Endodermal cell (in vitro differentiated cells): ENCODE measurements at regions not wholly inside any gene's neighbourhood (a gene's known extent, or its start where the extent isn't known, plus 50 kb on each side); places are given as distances from the start of the nearest gene placed in this dataset.
A peak's percentile ranks its signal among the peaks of the same experiment; 100 is the strongest.

Experiments
- DNase-seq: peaks from one replicate; pipeline ENCODE4 v3.0.0-alpha.2; 2017
- H3K27ac ChIP-seq: 2 replicates; pipeline ENCODE4 v1.5.1; 2013; ENCODE audit warnings: mild to moderate bottlenecking, low read depth, low read length, moderate library complexity
- H3K27me3 ChIP-seq: 2 replicates; pipeline ENCODE4 v1.6.1; 2013; ENCODE audit warnings: mild to moderate bottlenecking, low read length, moderate library complexity; ENCODE audit not compliant: insufficient read depth, control insufficient read depth, poor library complexity, severe bottlenecking
- H3K36me3 ChIP-seq: 2 replicates; pipeline ENCODE4 v1.7.0; 2013; ENCODE audit warnings: mild to moderate bottlenecking, low read length, moderate library complexity; ENCODE audit not compliant: control insufficient read depth, insufficient read depth
- H3K4me1 ChIP-seq: one replicate; pipeline ENCODE4 v1.7.0; 2013; ENCODE audit warnings: low read length; ENCODE audit not compliant: control insufficient read depth, insufficient read depth
- H3K4me3 ChIP-seq: 2 replicates; pipeline ENCODE4 v1.5.1; 2013; ENCODE audit warnings: mild to moderate bottlenecking, low read length, moderate library complexity
- H3K9ac ChIP-seq: 2 replicates; pipeline ENCODE4 v1.6.1; 2013; ENCODE audit warnings: mild to moderate bottlenecking, low read length, moderate library complexity; ENCODE audit not compliant: poor library complexity, severe bottlenecking; ENCODE audit errors: extremely low read depth
- H3K9me3 ChIP-seq: 2 replicates; pipeline ENCODE4 v1.6.1; 2013; ENCODE audit warnings: mild to moderate bottlenecking, low read length, moderate library complexity; ENCODE audit not compliant: control insufficient read depth
- H3K27ac Mint-ChIP-seq: 2 replicates; pipeline ENCODE4 v1.8.0; 2020; ENCODE audit warnings: mixed read lengths
- H3K27me3 Mint-ChIP-seq: 2 replicates; pipeline ENCODE4 v1.8.0; 2021; ENCODE audit warnings: mild to moderate bottlenecking, mixed read lengths; ENCODE audit not compliant: insufficient read depth
- H3K36me3 Mint-ChIP-seq: 2 replicates; pipeline ENCODE4 v1.8.0; 2020; ENCODE audit warnings: low read depth, mixed read lengths
- H3K4me1 Mint-ChIP-seq: 2 replicates; pipeline ENCODE4 v1.8.0; 2020; ENCODE audit warnings: mixed read lengths
- H3K4me3 Mint-ChIP-seq: 2 replicates; pipeline ENCODE4 v1.8.0; 2020; ENCODE audit warnings: mild to moderate bottlenecking, moderate library complexity, mixed read lengths
- H3K9me3 Mint-ChIP-seq: 2 replicates; pipeline ENCODE4 v1.8.0; 2020; ENCODE audit warnings: mild to moderate bottlenecking, mixed read lengths
- WGBS, 2 experiments: methylation state at CpG; one replicate each; pipeline versions ENCODE4 v1.1.5 to v1.1.7; 2013; ENCODE audit warnings: missing lambda C conversion rate in 2 of 2, mixed read lengths in 1 of 2; ENCODE audit not compliant: insufficient coverage in 1 of 2, insufficient read length in 1 of 2; 5-methylcytosine and 5-hydroxymethylcytosine counted together
- TF ChIP-seq, protein P1 (sequence below): fragments of 200-600 bp; sonication (generic); conservative IDR thresholded peaks from 2 replicates; pipeline ENCODE4 v1.5.0; 2021; ENCODE audit warnings: antibody characterized with exemption, mild to moderate bottlenecking

GRCh38 chr3:27976933-27977332 is 254.8 kb upstream of the EOMES start:
- Mint-ChIP-seq H3K36me3 (no peaks in the 10 kb centered on the region), H3K9me3 (no peaks in the 10 kb centered on the region), H3K27me3 (no peaks in the 10 kb centered on the region), H3K4me1 (peaks cover 5% of the 10 kb centered on the region), H3K4me3 (no peak overlapping the region), H3K27ac (no peak overlapping the region)
- no peak overlapping the region for H3K4me3 ChIP-seq
- no peak overlapping the region for H3K9ac ChIP-seq
- H3K36me3 ChIP-seq, result no peaks in the 10 kb centered on the region
- no peaks in the 10 kb centered on the region for H3K27me3 ChIP-seq
- TF ChIP-seq, protein P1, sequence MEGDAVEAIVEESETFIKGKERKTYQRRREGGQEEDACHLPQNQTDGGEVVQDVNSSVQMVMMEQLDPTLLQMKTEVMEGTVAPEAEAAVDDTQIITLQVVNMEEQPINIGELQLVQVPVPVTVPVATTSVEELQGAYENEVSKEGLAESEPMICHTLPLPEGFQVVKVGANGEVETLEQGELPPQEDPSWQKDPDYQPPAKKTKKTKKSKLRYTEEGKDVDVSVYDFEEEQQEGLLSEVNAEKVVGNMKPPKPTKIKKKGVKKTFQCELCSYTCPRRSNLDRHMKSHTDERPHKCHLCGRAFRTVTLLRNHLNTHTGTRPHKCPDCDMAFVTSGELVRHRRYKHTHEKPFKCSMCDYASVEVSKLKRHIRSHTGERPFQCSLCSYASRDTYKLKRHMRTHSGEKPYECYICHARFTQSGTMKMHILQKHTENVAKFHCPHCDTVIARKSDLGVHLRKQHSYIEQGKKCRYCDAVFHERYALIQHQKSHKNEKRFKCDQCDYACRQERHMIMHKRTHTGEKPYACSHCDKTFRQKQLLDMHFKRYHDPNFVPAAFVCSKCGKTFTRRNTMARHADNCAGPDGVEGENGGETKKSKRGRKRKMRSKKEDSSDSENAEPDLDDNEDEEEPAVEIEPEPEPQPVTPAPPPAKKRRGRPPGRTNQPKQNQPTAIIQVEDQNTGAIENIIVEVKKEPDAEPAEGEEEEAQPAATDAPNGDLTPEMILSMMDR, result no peak
- H3K27ac ChIP-seq, result no peak overlapping the region
- H3K9me3 ChIP-seq, result peaks cover 6% of the 10 kb centered on the region
- DNase-seq, result no peak
- 80 to 100% methylated on average over 2 of the region's 2 CpGs for WGBS, 2 experiments
- no peaks in the 10 kb centered on the region for H3K4me1 ChIP-seq

DNA sequence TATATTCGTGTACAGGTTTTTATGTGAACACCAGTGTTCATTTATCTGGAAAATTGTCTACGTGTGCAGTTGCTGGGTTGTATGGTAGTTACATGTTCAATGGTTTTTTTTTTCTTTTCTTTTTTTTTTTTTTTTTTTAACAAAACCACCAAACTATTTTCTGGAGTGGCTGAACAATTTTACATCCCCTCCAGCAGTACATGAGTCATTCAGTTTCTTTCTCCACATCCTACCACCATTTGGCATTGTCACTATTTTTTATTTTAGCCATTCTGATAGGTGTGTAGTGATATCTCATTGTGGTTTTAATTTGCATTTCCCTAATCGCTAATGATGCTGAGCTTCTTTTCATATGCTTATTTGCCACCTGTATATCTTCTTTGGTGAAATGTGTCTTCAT is 256.3 kb upstream of the EOMES start:
- WGBS, 2 experiments, result 83 to 91% methylated on average over 1 to 3 of the region's 3 CpGs
- Mint-ChIP-seq H3K4me3 (no peak overlapping the region), H3K9me3 (no peaks in the 10 kb centered on the region), H3K27me3 (no peaks in the 10 kb centered on the region), H3K36me3 (no peaks in the 10 kb centered on the region), H3K27ac (no peak overlapping the region), H3K4me1 (peaks cover 3% of the 10 kb centered on the region)
- no peaks in the 10 kb centered on the region for H3K27me3 ChIP-seq
- H3K36me3 ChIP-seq, result no peaks in the 10 kb centered on the region
- H3K9me3 ChIP-seq, result peaks cover 4% of the 10 kb centered on the region
- H3K9ac ChIP-seq, result no peak overlapping the region
- H3K4me3 ChIP-seq, result no peak overlapping the region
- no peak overlapping the region for H3K27ac ChIP-seq
- TF ChIP-seq, protein P1, result no peak
- DNase-seq, result no peak
- H3K4me1 ChIP-seq, result no peaks in the 10 kb centered on the region

DNA sequence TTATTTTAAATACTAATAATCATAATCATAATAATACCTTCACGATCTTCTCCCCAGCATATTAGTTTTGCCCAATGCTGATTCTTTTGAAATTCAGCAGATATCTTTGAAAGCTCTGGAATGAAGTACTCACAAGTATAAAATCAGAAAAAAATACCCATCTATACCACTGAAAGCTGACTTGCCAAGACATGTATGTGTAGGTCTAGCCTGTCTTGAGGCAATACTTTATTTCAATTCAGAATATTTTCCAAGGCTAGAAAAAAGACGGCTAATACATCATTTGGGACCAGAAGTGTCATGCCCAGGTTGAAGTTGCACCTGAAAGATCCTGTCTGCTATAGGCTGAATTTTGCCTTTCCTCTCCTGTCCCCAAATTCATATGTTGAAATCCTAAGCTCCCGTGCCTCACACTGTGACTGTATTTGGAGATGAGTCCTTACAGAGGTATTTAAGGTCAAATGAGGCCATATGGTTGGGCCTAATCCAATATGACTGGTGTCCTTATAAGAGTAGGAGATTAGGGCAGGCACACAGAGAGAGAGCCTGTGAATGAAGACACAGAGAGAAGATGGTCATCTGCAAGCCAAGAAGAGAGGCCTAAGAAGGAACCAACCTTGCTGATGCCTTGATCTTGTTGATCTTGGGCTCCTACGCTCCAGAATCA is 255.9 kb upstream of the CMC1 start:
- Histone ChIP-seq H3K36me3 (no peaks in the 10 kb centered on the region), H3K9me3 (no peaks in the 10 kb centered on the region), H3K27ac (no peak overlapping the region), H3K9ac (no peak overlapping the region), H3K4me3 (no peak overlapping the region), H3K27me3 (no peaks in the 10 kb centered on the region), H3K4me1 (no peaks in the 10 kb centered on the region)
- TF ChIP-seq, protein P1, result no peak
- Mint-ChIP-seq H3K4me3 (no peak overlapping the region), H3K36me3 (no peaks in the 10 kb centered on the region), H3K27me3 (no peaks in the 10 kb centered on the region), H3K27ac (peak overlapping the region; percentile 85), H3K9me3 (no peaks in the 10 kb centered on the region), H3K4me1 (peaks cover 12% of the 10 kb centered on the region)
- no peak for DNase-seq
- 87 to 96% methylated on average over 2 to 4 of the region's 4 CpGs for WGBS, 2 experiments
